ENCODE measurements at regions not wholly inside any gene's neighbourhood (a gene's known extent, or its start where the extent isn't known, plus 50 kb on each side); places are given as distances from the start of the nearest gene placed in this dataset.

DNA sequence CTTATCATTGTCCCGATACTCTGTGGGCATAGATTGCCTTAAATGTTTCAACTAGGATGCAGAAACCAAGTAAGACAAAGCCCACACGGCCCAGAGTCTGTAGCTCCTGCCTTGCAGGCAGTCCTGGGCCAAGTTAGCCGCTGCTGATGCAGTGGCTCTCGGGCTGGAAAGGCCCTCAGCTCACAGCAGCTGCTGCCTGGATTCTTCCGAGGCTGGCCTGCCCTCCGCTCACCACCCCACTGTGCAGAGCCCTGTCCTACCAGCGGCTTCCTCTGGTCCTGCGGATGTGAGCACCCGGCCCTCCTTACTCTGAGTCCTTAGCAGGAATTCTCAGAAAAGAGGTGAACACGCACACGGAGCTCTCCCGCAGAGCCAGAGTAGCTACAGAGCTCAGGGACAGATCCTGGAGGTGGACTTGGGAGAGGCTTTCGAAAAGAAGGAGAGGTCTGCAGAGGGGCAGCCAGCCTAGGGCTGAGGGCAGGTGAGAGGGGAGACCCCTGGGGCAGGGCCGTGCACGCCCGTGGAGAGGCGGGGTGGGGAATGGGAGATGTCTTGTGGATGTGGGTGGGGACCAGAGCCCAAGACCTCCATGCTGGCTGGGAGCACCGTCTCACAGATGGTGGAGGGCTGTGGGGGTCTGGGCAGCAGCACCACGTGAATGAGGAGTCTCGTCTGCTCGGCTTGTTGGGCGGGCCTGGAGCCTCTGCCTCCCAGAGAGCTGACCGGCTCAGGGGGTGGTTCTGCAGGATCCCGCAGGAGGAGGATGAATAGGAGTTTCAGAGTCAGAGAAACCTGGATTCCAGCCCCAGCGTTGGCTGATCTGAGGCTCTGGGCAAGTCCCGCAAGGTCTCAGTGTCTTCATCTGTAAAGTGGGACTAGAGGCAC, 117.4 kb upstream of the B3GAT1 start:
- TF ChIP-seq SRF (IDR thresholded peaks at IDR 0.05; ENCODE audit: low read depth) = no peak
- TF ChIP-seq EGR1 (IDR thresholded peaks at IDR 0.05; ENCODE audit: low read depth) = no peak
- TF ChIP-seq RAD21 (IDR thresholded peaks at IDR 0.05; ENCODE audit: low read depth) = no peak
- TF ChIP-seq, protein P1, sequence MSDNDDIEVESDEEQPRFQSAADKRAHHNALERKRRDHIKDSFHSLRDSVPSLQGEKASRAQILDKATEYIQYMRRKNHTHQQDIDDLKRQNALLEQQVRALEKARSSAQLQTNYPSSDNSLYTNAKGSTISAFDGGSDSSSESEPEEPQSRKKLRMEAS (IDR thresholded peaks at IDR 0.05) = no peak
- TF ChIP-seq POLR2AphosphoS5 (IDR thresholded peaks at IDR 0.05; ENCODE audit: low read depth, low read length) = no peak
- TF ChIP-seq ZNF274 (IDR thresholded peaks at IDR 0.05; ENCODE audit: low read depth, low read length) = no peak

DNA sequence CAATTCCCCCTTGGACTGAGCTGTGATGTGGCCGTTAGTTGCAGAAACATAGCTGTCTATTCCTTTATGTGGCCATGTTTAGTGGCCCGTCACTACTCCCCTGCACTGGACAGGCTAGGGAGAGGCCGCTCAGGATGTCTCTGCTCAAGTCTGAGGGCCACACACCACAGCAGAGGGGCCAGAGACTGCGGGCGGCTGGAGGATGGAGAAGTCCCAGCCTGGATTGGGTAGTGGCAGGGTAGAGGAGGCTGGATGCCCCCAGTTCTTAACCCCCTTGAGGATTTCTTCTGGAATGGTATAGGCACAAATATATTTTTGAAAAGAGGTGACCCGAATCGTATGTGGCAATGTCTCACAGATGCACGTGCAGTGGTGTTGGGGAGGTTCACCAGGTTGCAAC, 116.4 kb upstream of the B3GAT1 start:
- DNase-seq (ENCODE audit: low read depth, low spot score) (no peak), ATAC-seq (no peak)
- Histone ChIP-seq H3K79me2 (ENCODE audit: insufficient read depth, low read length) (no peaks in the 10 kb centered on the region), H3K4me3 (replicated peaks in 1 of 2; ENCODE audit: low read depth in 1 of 2, low read length in 2 of 2) (no peak overlapping the region), H3K27ac (ENCODE audit: low read depth, low read length) (no peak overlapping the region), H3K4me2 (ENCODE audit: low read length) (no peak overlapping the region), H3K36me3 (ENCODE audit: control insufficient read depth in 1 of 2, insufficient read depth in 2 of 2, low read length in 2 of 2) (no peaks in the 10 kb centered on the region), H4K20me1 (ENCODE audit: insufficient read depth) (no peaks in the 10 kb centered on the region), H2AFZ (ENCODE audit: low read depth, low read length, poor library complexity, severe bottlenecking) (no peak overlapping the region), H3K27me3 (ENCODE audit: insufficient read depth, low read length) (0 out of 2 replicates have a peak, but pooled peaks cover 3% of the 10 kb centered on the region), H3K4me1 (ENCODE audit: control insufficient read depth in 1 of 2, insufficient read depth in 2 of 2, low read length in 2 of 2) (no peaks in the 10 kb centered on the region), H3K9me3 (ENCODE audit: control insufficient read depth in 1 of 2, insufficient read depth in 1 of 2, low read depth in 1 of 2, low read length in 2 of 2) (no peaks in the 10 kb centered on the region), H3K9ac (ENCODE audit: low read length) (no peak overlapping the region), H3K9me2 (ENCODE audit: insufficient read depth) (no peaks in the 10 kb centered on the region)
- ChIA-PET CTCF (no interaction called here), POLR2A (no interaction called here), RAD21 (ENCODE audit: low non-redundant PET in 1 of 2, low total read pairs in 2 of 2, uncharacterized antibody in 2 of 2, unreplicated experiment in 2 of 2) (no interaction called here)
- intact Hi-C loops (cut with micrococcal nuclease) = no loop called here
- BruUV-seq (replicated peaks) = no TSS peak
- no peak for TF ChIP-seq CEBPB (IDR thresholded peaks at IDR 0.05; ENCODE audit: low read depth)
- TF ChIP-seq, protein P2, sequence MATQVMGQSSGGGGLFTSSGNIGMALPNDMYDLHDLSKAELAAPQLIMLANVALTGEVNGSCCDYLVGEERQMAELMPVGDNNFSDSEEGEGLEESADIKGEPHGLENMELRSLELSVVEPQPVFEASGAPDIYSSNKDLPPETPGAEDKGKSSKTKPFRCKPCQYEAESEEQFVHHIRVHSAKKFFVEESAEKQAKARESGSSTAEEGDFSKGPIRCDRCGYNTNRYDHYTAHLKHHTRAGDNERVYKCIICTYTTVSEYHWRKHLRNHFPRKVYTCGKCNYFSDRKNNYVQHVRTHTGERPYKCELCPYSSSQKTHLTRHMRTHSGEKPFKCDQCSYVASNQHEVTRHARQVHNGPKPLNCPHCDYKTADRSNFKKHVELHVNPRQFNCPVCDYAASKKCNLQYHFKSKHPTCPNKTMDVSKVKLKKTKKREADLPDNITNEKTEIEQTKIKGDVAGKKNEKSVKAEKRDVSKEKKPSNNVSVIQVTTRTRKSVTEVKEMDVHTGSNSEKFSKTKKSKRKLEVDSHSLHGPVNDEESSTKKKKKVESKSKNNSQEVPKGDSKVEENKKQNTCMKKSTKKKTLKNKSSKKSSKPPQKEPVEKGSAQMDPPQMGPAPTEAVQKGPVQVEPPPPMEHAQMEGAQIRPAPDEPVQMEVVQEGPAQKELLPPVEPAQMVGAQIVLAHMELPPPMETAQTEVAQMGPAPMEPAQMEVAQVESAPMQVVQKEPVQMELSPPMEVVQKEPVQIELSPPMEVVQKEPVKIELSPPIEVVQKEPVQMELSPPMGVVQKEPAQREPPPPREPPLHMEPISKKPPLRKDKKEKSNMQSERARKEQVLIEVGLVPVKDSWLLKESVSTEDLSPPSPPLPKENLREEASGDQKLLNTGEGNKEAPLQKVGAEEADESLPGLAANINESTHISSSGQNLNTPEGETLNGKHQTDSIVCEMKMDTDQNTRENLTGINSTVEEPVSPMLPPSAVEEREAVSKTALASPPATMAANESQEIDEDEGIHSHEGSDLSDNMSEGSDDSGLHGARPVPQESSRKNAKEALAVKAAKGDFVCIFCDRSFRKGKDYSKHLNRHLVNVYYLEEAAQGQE (IDR thresholded peaks at IDR 0.05; ENCODE audit: low read depth) = no peak
- no peak for TF ChIP-seq EGR1 (IDR thresholded peaks at IDR 0.05; ENCODE audit: low read depth)
- TF ChIP-seq TCF7L2 (IDR thresholded peaks at IDR 0.05; ENCODE audit: borderline replicate concordance, extremely low read depth, insufficient read depth, insufficient read length) = no peak
- no peak for TF ChIP-seq EZH2phosphoT487 (IDR thresholded peaks at IDR 0.05; ENCODE audit: borderline replicate concordance)
- no peak for TF ChIP-seq JUND (IDR thresholded peaks at IDR 0.05)
- TF ChIP-seq, protein P1 (IDR thresholded peaks at IDR 0.05) = no peak
- TF ChIP-seq, protein P3, sequence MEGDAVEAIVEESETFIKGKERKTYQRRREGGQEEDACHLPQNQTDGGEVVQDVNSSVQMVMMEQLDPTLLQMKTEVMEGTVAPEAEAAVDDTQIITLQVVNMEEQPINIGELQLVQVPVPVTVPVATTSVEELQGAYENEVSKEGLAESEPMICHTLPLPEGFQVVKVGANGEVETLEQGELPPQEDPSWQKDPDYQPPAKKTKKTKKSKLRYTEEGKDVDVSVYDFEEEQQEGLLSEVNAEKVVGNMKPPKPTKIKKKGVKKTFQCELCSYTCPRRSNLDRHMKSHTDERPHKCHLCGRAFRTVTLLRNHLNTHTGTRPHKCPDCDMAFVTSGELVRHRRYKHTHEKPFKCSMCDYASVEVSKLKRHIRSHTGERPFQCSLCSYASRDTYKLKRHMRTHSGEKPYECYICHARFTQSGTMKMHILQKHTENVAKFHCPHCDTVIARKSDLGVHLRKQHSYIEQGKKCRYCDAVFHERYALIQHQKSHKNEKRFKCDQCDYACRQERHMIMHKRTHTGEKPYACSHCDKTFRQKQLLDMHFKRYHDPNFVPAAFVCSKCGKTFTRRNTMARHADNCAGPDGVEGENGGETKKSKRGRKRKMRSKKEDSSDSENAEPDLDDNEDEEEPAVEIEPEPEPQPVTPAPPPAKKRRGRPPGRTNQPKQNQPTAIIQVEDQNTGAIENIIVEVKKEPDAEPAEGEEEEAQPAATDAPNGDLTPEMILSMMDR (IDR thresholded peaks at IDR 0.05 in 2 of 3, conservative IDR thresholded peaks at IDR 0.05 in 1 of 3; ENCODE audit: borderline replicate concordance in 1 of 3, insufficient read depth in 1 of 3, low read depth in 2 of 3, low read length in 2 of 3) = no peak
- no peak for TF ChIP-seq POLR2A (IDR thresholded peaks at IDR 0.05; ENCODE audit: borderline replicate concordance, extremely low read depth, insufficient read depth, insufficient read length)
- no peak for TF ChIP-seq POLR2AphosphoS5 (IDR thresholded peaks at IDR 0.05; ENCODE audit: low read depth, low read length)

More for the DNA sequence above, 117.4 kb upstream of the B3GAT1 start:
- Histone ChIP-seq H3K27me3 (ENCODE audit: insufficient read depth, low read length) (0 out of 2 replicates have a peak, but pooled peaks cover 3% of the 10 kb centered on the region), H3K9ac (ENCODE audit: low read length) (no peak overlapping the region), H3K4me3 (replicated peaks in 1 of 2; ENCODE audit: low read depth in 1 of 2, low read length in 2 of 2) (no peak overlapping the region), H3K36me3 (ENCODE audit: control insufficient read depth in 1 of 2, insufficient read depth in 2 of 2, low read length in 2 of 2) (no peaks in the 10 kb centered on the region), H2AFZ (ENCODE audit: low read depth, low read length, poor library complexity, severe bottlenecking) (no peak overlapping the region), H3K9me3 (ENCODE audit: control insufficient read depth in 1 of 2, insufficient read depth in 1 of 2, low read depth in 1 of 2, low read length in 2 of 2) (no peaks in the 10 kb centered on the region), H3K79me2 (ENCODE audit: insufficient read depth, low read length) (no peaks in the 10 kb centered on the region), H3K4me1 (ENCODE audit: control insufficient read depth in 1 of 2, insufficient read depth in 2 of 2, low read length in 2 of 2) (no peaks in the 10 kb centered on the region), H3K9me2 (ENCODE audit: insufficient read depth) (no peaks in the 10 kb centered on the region), H4K20me1 (ENCODE audit: insufficient read depth) (no peaks in the 10 kb centered on the region), H3K4me2 (ENCODE audit: low read length) (no peak overlapping the region), H3K27ac (ENCODE audit: low read depth, low read length) (no peak overlapping the region)
- no TSS peak for BruUV-seq (replicated peaks)
- no peak for DNase-seq (ENCODE audit: low read depth, low spot score)
- no peak for ATAC-seq
- POLR2A ChIA-PET = no interaction called here
- RAD21 ChIA-PET (ENCODE audit: low non-redundant PET in 1 of 2, low total read pairs in 2 of 2, uncharacterized antibody in 2 of 2, unreplicated experiment in 2 of 2) = no interaction called here
- intact Hi-C loops (cut with micrococcal nuclease) = no loop called here
- CTCF ChIA-PET = no interaction called here

Measured in HCT116 (cell line).